GM13976 (cell line): ENCODE measurements at regions not wholly inside any gene's neighbourhood (a gene's known extent, or its start where the extent isn't known, plus 50 kb on each side); places are given as distances from the start of the nearest gene placed in this dataset.

Experiments used
- DNase-seq: peaks from one replicate; pipeline ENCODE4 v3.0.0; 2012; ENCODE audit warnings: low spot score
- CTCF ChIP-seq: IDR thresholded peaks from 2 replicates; pipeline ENCODE4 v1.5.1; 2012; ENCODE audit warnings: borderline replicate concordance, mild to moderate bottlenecking; ENCODE audit not compliant: insufficient read depth; ENCODE audit errors: extremely low read depth, missing control alignments, control extremely low read depth
- in situ Hi-C: fragments of 300-500 bp; cut with MboI; formaldehyde crosslinking; loops from one replicate; pipeline ENCODE4 v1.12.0; 2022; ENCODE audit warnings: low sequenced_read_pairs, mixed read lengths, inconsistent platforms; ENCODE audit not compliant: unreplicated experiment

GRCh38 chr12:66740732-66741131 lies 61.9 kb upstream of the GRIP1 start:
- no peak for DNase-seq
- in situ Hi-C loops: no loop called here
- TF ChIP-seq CTCF: no peak

- in situ Hi-C loops: no loop called here
- no peak for TF ChIP-seq CTCF
- no peak for DNase-seq
Observed at GRCh38 chr12:66741919-66742318, 63.0 kb upstream of the GRIP1 start.

DNA sequence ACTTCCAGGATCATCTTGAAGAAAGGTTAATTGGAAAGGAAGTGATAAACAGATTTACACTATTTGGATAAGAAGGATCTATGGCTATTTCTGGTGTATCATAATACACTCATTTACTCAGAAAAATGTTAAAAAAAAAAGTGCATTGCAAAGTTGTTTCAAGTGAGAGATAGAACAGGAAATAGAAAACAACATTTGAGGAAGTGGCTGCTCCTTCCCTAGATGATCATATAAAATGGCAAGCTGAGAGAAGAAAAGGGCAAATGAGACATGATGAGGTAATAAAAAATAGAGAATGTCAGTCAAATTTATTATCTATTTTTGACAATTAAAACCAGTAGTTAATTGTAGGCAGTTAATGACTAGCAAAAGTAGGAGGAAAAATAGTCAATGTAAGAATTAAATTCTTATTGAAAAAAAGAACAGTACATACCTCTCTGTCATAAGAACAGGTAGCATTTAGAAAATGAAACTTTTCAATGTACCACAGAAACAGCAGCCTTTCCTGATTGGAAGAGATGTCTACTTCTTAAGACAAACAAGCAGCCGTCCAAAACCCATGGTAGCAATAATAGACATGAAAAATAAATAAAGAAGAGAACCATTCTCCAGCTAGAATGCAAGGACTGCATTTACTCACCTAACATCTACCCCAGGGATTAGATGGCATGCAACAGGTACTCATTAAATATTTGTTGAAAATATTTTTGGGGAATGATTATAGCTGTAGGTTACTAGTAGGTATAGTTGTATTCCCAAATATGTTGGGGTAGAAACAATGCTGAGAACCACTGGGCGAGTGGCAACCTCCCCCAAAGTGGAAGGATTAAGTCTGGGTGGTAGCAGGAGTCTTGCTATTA lies 63.9 kb upstream of the GRIP1 start:
- TF ChIP-seq CTCF: no peak
- in situ Hi-C loops: no loop called here
- DNase-seq: no peak

GRCh38 chr12:66744461-66744860 lies 65.6 kb upstream of the GRIP1 start:
- in situ Hi-C loops: no loop called here
- DNase-seq: no peak
- no peak for TF ChIP-seq CTCF

GRCh38 chr12:66744956-66745383 lies 66.1 kb upstream of the GRIP1 start:
- DNase-seq: no peak
- in situ Hi-C loops: no loop called here

GRCh38 chr12:66746489-66747201 lies 67.8 kb upstream of the GRIP1 start:
- in situ Hi-C loops: no loop called here
- DNase-seq: no peak
- TF ChIP-seq CTCF: no peak

More at GRCh38 chr12:66744956-66745383, 66.1 kb upstream of the GRIP1 start:
- TF ChIP-seq CTCF: no peak
